Natural killer cell treated with Interleukin-12 subunit alpha and Interleukin-12 subunit beta and Interleukin-15 and Interleukin-18, amount 100 ng/mL, for 72 hours (primary cell): ENCODE measurements at regions not wholly inside any gene's neighbourhood (a gene's known extent, or its start where the extent isn't known, plus 50 kb on each side); places are given as distances from the start of the nearest gene placed in this dataset.

Experiments used
- ATAC-seq, 2 donors: fragments of 150-1000 bp; cut with Tn5 transposase in 1 of 2; sonication (Bioruptor Pico), chemical (Tn5 transposase) in 1 of 2; 2 replicates each; pipeline ENCODE4 v1.10.0; 2021
- DNase-seq: peaks from one replicate; pipeline ENCODE4 v3.0.0; 2022; ENCODE audit warnings: low spot score
- H3K27ac Mint-ChIP-seq, 2 donors: 1 replicate in 1 of 2; 2 replicates in 1 of 2; pipeline ENCODE4 v1.8.0; 2022; ENCODE audit warnings: mixed read lengths in 2 of 2, mild to moderate bottlenecking in 1 of 2, moderate library complexity in 1 of 2
- H3K27me3 Mint-ChIP-seq, 2 donors: 1 replicate in 1 of 2; 2 replicates in 1 of 2; pipeline ENCODE4 v1.8.0; 2022; ENCODE audit warnings: mixed read lengths in 2 of 2
- H3K36me3 Mint-ChIP-seq: one replicate; pipeline ENCODE4 v1.8.0; 2022; ENCODE audit warnings: mixed read lengths
- H3K4me1 Mint-ChIP-seq, 2 donors: 1 replicate in 1 of 2; 2 replicates in 1 of 2; pipeline ENCODE4 v1.8.0; 2022; ENCODE audit warnings: low read depth in 2 of 2, mixed read lengths in 2 of 2, mild to moderate bottlenecking in 1 of 2
- H3K4me3 Mint-ChIP-seq: one replicate; pipeline ENCODE4 v1.8.0; 2022; ENCODE audit warnings: mixed read lengths
- H3K9me3 Mint-ChIP-seq: 2 replicates; pipeline ENCODE4 v1.8.0; 2022; ENCODE audit warnings: mixed read lengths

DNA sequence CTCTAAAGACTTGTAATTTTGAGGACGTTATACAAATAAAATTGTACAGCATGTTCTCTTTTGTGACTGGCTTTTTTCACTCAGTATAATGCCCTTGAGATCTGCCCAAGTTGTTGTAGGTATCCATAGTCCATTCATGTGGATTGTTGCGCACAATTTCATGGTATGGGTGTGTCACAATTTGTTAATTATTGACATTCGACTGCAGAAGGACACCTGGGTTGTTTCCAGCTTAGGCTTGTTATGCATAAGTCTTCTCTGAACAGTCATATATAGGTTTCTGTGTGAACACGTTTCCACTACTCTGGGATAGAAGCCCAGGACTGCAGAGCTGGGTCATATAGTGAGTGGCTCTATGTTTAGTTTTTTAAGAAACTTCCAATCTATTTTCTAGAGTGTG, 800.8 kb upstream of the SALL3 start:
- Mint-ChIP-seq H3K4me3 (no peak overlapping the region), H3K27me3 (peaks cover 0 to 2% of the 10 kb centered on the region in 2 donors), H3K4me1 (no peaks in the 10 kb centered on the region), H3K27ac (no peak overlapping the region), H3K36me3 (peaks cover 8% of the 10 kb centered on the region), H3K9me3 (peaks cover 23% of the 10 kb centered on the region)
- ATAC-seq (no peak), DNase-seq (no peak)

DNA sequence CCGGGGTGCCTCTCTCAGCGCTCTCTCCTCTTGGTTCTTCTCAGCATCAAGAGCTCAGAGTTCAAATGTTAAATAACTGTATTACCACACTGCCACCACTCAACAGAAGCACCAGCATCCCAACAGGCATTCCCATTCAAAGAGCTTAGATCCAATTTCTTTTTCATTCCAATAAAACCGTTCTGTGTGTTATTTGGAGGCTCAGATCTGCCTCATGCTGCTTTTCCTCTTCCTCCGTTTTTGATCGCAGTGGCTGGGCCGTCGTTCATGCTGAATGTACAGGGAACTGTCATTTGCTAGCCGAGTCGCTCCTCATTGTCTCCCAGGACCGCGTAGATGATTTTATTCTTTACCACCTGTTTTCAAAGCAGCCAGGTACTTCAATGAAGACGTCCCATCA, 798.9 kb upstream of the SALL3 start:
- Mint-ChIP-seq H3K27me3 (peaks cover 0 to 2% of the 10 kb centered on the region in 2 donors), H3K4me1 (no peaks in the 10 kb centered on the region), H3K36me3 (peaks cover 10% of the 10 kb centered on the region), H3K4me3 (no peak overlapping the region), H3K9me3 (peaks cover 22% of the 10 kb centered on the region), H3K27ac (no peak overlapping the region)
- DNase-seq: no peak
- ATAC-seq: no peak

DNA sequence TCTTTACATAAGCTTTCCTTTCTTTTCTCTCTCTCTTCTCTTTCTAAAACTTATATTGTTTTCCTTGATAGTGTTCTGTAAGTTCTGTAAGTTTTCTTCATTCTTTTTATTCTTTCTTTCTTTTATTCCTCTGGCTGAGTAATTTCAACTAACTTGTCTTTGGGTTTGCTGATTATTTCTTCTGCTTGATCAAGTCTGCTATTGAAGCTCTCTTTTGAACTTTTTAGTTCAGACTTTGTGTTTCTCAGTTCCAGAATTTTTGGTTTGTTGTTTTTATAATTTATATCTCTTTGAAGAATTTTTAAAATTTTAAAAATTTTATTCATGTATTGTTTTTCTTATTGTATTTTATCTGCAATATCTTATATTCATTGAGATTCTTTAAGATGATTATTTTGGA, 795.8 kb upstream of the SALL3 start:
- peaks cover 22% of the 10 kb centered on the region for H3K9me3 Mint-ChIP-seq
- no peaks in the 10 kb centered on the region for H3K4me1 Mint-ChIP-seq
- no peak overlapping the region for H3K27ac Mint-ChIP-seq
- ATAC-seq (no peak), DNase-seq (no peak)
- no peaks in the 10 kb centered on the region for H3K27me3 Mint-ChIP-seq
- peaks cover 10% of the 10 kb centered on the region for H3K36me3 Mint-ChIP-seq
- no peak overlapping the region for H3K4me3 Mint-ChIP-seq

DNA sequence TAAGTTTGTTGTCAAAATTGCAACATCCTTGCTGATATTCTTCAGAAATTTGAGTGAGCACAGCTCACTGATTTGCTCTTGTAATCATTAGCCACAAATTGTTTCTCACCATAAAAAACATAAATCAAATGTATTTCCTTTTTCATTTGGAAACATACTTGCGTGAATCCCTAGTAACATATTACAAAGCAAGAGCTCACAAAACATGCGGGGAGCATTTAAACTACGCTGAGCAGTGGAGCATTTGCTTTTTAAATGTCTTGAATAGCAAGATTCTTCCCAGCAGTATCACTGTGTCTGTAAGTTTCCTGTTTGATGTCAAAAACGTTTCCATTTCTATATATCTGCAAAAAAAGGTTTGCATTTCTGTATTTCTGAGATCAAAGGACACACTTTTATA, 788.3 kb upstream of the SALL3 start:
- ATAC-seq: no peak
- no peak overlapping the region for H3K27ac Mint-ChIP-seq

DNA sequence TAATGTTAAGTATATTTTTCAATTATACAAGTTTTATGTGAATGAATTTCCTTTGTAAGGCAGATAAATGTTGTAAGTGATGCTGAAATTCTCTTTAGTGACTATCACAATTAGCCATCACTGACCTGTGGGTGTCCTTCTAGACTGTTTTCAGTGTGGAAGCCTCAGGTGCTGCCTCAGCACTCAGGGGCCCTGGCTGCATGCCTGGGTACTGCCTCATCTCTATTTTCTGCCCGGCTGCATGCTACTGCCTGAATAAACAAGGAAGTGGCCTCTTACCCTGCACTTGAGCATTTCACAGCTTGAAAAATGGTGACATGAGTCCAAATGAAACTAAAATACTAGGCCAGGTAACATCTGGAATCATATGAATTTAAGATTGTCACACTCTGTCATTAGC, 787.6 kb upstream of the SALL3 start:
- DNase-seq (no peak), ATAC-seq (no peak)
- H3K4me3 Mint-ChIP-seq: no peak overlapping the region
- H3K36me3 Mint-ChIP-seq: no peaks in the 10 kb centered on the region
- peaks cover 4% of the 10 kb centered on the region for H3K9me3 Mint-ChIP-seq
- no peaks in the 10 kb centered on the region for H3K4me1 Mint-ChIP-seq
- no peaks in the 10 kb centered on the region for H3K27me3 Mint-ChIP-seq
- no peak overlapping the region for H3K27ac Mint-ChIP-seq

More for the DNA sequence above, 788.3 kb upstream of the SALL3 start:
- H3K9me3 Mint-ChIP-seq: peaks cover 4% of the 10 kb centered on the region
- H3K4me3 Mint-ChIP-seq: no peak overlapping the region
- no peaks in the 10 kb centered on the region for H3K27me3 Mint-ChIP-seq
- DNase-seq: no peak
- H3K4me1 Mint-ChIP-seq: no peaks in the 10 kb centered on the region
- H3K36me3 Mint-ChIP-seq: no peaks in the 10 kb centered on the region

DNA sequence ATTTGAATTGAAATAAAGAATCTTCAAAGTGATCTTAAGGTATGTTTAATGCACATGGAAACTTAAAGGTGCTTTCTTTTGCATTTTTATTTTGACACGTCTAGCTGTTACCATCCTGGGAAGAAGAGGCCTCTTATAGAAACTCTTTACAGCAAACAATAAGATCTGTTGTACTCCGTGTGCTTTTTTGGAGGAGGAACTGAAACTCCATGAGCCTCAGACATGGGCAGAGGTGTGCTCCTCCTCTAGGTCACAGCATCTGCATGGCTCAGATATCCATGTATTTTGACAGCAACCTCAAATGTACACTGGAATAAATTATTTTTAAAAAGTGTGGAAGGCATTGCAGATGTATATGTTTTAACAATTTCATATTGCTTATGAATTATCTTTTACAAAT, 783.3 kb upstream of the SALL3 start:
- Mint-ChIP-seq H3K36me3 (no peaks in the 10 kb centered on the region), H3K4me3 (no peak overlapping the region), H3K27ac (no peak overlapping the region), H3K9me3 (no peaks in the 10 kb centered on the region), H3K27me3 (peaks cover 2 to 12% of the 10 kb centered on the region in 2 donors), H3K4me1 (no peaks in the 10 kb centered on the region)
- DNase-seq (no peak), ATAC-seq (no peak)

DNA sequence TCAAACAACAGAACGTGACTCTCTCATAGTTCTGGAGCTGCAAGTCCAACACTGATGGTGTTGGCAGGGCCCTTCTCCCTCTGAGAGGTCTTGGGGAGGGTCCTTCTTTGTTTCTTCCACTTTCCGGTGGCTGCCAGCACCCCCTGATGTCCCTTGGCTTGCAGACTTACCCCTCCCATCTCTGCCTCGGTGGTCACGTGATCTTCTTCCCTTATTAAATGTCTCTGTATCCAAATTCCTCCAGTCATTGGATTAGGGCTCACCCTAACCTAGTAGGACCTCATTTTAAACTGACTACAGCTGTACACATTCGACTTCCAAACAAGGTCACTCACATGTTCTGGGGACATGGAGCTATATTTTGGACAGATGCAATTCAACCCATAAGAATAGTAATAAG, 780.6 kb upstream of the SALL3 start:
- H3K27ac Mint-ChIP-seq: no peak overlapping the region
- H3K27me3 Mint-ChIP-seq: peaks cover 2 to 12% of the 10 kb centered on the region in 2 donors
- DNase-seq: no peak
- H3K9me3 Mint-ChIP-seq: no peaks in the 10 kb centered on the region
- H3K36me3 Mint-ChIP-seq: no peaks in the 10 kb centered on the region
- H3K4me1 Mint-ChIP-seq: no peaks in the 10 kb centered on the region
- ATAC-seq: no peak
- no peak overlapping the region for H3K4me3 Mint-ChIP-seq

DNA sequence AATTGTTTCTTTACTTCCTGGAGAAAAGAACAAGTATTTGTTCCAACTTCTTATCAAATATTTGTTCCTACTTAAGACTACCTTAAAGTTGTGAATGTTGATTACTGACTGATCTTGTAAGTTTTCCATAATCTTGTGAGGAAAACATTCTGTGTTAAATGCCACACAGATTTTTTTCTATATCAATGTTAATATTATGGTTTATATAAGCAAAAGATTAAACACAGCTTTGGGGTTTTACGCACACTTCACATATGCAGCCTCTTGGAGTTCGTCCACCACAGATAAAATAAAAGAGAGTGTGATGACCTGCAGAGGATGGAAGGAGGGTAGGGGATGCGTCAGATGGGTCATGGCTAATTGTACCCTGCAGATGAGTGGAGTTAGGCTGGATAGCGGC, 780.0 kb upstream of the SALL3 start:
- ATAC-seq (no peak), DNase-seq (no peak)
- Mint-ChIP-seq H3K36me3 (no peaks in the 10 kb centered on the region), H3K4me1 (no peaks in the 10 kb centered on the region), H3K9me3 (no peaks in the 10 kb centered on the region), H3K27ac (no peak overlapping the region), H3K4me3 (no peak overlapping the region), H3K27me3 (peaks cover 2 to 12% of the 10 kb centered on the region in 2 donors)

DNA sequence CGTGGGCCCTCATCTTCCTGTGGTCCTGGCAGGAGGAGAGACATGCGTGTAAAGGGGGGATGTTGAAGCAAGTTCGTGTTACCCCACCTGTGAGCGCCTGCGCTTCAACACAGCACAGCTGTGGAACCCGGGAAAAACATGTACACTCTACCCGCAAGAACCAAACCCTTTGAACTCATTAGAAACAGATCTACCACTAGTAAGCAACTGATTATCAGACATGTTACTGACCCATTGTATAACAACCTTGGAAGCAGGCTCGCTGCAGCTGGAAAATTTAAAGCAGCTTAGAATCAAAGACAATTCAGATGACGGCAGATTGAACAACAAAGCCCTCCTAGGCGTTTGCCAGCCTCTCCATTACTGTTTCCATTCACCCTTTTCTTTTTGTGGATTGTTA, 771.7 kb upstream of the SALL3 start:
- no peaks in the 10 kb centered on the region for H3K27me3 Mint-ChIP-seq
- H3K27ac Mint-ChIP-seq: no peak overlapping the region
- no peaks in the 10 kb centered on the region for H3K4me1 Mint-ChIP-seq

DNA sequence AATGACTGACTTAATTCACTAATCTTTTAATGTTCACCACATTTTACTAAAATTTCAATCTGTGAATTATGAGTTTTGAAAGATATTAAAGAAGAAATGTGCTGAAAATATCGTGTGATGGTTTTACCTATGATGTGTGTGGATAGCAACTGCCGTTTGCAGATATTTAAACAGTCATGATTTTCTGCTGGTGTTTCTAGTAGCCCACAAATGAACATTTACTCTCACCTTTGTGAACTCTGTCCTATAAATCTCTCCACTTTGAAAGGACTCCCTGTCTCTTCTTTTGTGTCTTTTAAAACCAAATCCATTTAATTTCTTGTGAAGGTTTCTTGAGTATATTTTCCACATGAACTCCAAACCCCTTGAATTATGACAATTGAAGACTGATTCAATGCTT, 771.2 kb upstream of the SALL3 start:
- ATAC-seq: no peak
- Mint-ChIP-seq H3K36me3 (no peaks in the 10 kb centered on the region), H3K9me3 (no peaks in the 10 kb centered on the region)

More for the DNA sequence above, 771.7 kb upstream of the SALL3 start:
- ATAC-seq: no peak
- Mint-ChIP-seq H3K4me3 (no peak overlapping the region), H3K36me3 (no peaks in the 10 kb centered on the region), H3K9me3 (no peaks in the 10 kb centered on the region)
- no peak for DNase-seq

DNA sequence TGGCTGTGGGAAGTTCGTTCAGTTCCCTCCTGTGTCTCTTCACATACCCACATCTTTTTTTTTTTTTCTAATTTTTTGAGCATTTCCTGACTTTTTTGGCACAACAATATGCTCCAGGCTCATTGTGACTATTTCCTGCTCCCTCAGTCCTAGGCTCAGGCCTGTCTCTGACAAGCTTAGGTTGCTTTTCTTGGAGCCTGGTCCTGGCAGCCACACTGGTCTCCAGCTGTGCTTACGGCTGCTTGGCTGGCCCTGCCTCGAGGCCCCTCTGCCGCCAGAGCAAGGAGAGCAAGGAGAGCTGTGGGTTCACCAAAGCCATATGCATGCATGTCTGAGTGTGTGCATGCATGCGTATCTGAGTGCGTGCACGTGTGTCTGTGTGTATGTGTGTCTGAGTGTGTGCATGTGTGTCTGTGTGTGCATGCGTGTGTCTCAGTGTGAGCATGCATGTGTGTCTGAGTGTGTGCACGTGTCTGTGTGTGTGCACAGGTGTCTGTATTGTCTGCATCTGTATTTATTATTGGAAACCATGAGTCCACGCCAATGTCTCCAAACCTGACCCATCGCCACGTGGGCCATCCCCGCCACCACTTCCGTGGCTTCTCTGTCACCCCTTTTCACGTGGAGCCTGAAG, 766.1 kb upstream of the SALL3 start:
- H3K27me3 Mint-ChIP-seq: no peaks in the 10 kb centered on the region
- no peak overlapping the region for H3K27ac Mint-ChIP-seq
- H3K9me3 Mint-ChIP-seq: no peaks in the 10 kb centered on the region
- H3K4me3 Mint-ChIP-seq: no peak overlapping the region
- no peaks in the 10 kb centered on the region for H3K36me3 Mint-ChIP-seq
- no peak for DNase-seq
- peak in 1 of 2 donors; percentile 52 for ATAC-seq
- H3K4me1 Mint-ChIP-seq: no peaks in the 10 kb centered on the region

More for the DNA sequence above, 771.2 kb upstream of the SALL3 start:
- Mint-ChIP-seq H3K27me3 (no peaks in the 10 kb centered on the region), H3K27ac (no peak overlapping the region), H3K4me3 (no peak overlapping the region), H3K4me1 (no peaks in the 10 kb centered on the region)
- no peak for DNase-seq

DNA sequence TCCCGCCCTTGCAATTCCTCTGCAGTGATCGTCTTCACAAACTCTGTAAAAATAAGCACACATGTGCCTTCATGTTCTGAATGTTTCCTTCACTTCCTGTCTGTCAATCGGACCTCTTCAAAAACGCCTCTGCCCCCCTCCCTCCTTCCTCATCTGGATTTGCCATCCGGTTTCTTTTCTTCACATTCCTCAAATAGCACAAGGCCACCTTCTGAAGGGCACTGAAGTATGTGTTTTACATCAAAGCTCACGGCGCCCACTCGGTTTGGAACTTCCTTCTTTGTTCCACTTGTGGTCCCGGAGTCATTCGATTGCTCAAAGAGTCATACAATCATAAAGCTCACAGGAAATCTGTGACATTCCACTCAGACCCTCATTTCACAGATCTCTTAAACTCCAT, 758.1 kb upstream of the SALL3 start:
- no peak overlapping the region for H3K27ac Mint-ChIP-seq
- peaks cover 0 to 3% of the 10 kb centered on the region in 2 donors for H3K4me1 Mint-ChIP-seq
- ATAC-seq: peak in 1 of 2 donors; percentile 6
- H3K9me3 Mint-ChIP-seq: peaks cover 2% of the 10 kb centered on the region
- H3K27me3 Mint-ChIP-seq: peaks cover 0 to 5% of the 10 kb centered on the region in 2 donors
- DNase-seq: no peak
- no peaks in the 10 kb centered on the region for H3K36me3 Mint-ChIP-seq
- no peak overlapping the region for H3K4me3 Mint-ChIP-seq

DNA sequence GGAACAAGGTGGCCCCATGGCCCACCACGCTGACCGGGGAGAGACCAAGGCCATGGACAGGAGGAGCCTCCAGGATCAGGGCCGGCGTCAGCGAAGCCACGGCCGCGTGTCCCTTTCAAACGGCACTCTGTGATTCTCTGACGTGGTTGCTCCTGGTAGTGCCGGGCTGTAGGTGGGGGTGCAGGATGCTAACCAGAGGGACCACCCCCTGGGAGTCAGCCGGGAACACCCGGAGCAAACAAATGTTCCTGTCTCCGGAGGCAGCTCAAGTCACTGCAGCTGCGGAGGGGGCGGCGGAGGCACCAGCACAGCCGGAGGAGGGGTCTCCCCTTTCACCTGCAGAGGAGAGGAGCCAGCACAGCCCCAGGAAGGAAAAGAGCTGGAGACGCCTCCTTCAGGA, 750.6 kb upstream of the SALL3 start:
- Mint-ChIP-seq H3K4me3 (no peak overlapping the region), H3K9me3 (no peaks in the 10 kb centered on the region), H3K27ac (no peak overlapping the region), H3K4me1 (no peaks in the 10 kb centered on the region), H3K36me3 (no peaks in the 10 kb centered on the region), H3K27me3 (peaks cover 0 to 8% of the 10 kb centered on the region in 2 donors)
- no peak for DNase-seq
- no peak for ATAC-seq

DNA sequence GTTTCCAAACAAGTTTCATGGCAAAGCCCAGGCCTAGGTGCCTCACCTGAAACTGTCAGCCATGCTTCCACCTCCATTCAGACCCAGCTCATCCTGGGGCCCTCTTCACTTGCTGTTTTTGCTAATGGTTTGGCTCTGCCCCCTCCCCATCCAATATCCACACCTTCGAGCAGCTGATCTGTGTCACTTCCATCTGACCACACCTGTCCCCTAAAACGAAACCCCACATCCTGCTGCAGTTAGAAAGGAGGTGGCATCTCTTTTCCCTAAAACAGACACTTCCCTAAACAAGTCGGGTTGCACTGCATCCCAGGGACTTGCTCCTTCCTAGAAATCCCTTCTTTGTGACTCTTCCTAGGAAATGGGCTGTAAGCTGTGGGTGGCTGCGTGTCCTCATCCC, 748.7 kb upstream of the SALL3 start:
- peaks cover 0 to 8% of the 10 kb centered on the region in 2 donors for H3K27me3 Mint-ChIP-seq
- no peaks in the 10 kb centered on the region for H3K9me3 Mint-ChIP-seq
- no peaks in the 10 kb centered on the region for H3K36me3 Mint-ChIP-seq
- DNase-seq (no peak), ATAC-seq (no peak)
- no peaks in the 10 kb centered on the region for H3K4me1 Mint-ChIP-seq
- no peak overlapping the region for H3K4me3 Mint-ChIP-seq
- H3K27ac Mint-ChIP-seq: no peak overlapping the region

DNA sequence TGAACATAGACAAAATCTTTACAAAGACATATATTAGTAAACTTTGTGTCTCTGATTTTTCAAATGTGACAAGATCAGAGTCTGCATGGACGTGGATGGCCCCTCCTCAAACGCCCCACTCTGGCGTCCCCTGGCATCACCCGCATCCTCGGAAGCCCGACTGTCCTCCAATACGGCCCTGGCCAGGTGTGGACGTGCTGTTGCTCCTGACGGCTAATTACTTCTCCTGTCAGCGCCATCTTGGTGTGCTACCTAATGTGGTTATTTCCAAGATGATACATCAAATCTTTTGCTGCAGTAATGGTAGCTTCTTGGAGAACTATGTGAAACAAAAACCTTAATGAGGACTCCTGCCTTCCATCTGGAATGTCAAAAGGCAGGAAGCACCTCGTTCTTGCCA, 747.4 kb upstream of the SALL3 start:
- H3K27ac Mint-ChIP-seq: no peak overlapping the region
- DNase-seq: no peak
- H3K9me3 Mint-ChIP-seq: no peaks in the 10 kb centered on the region
- no peaks in the 10 kb centered on the region for H3K4me1 Mint-ChIP-seq
- H3K36me3 Mint-ChIP-seq: no peaks in the 10 kb centered on the region
- no peak overlapping the region for H3K4me3 Mint-ChIP-seq
- H3K27me3 Mint-ChIP-seq: peaks cover 0 to 5% of the 10 kb centered on the region in 2 donors
- no peak for ATAC-seq
